K562 (cell line): ENCODE measurements at regions not wholly inside any gene's neighbourhood (a gene's known extent, or its start where the extent isn't known, plus 50 kb on each side); places are given as distances from the start of the nearest gene placed in this dataset.
"Not testable (repeated sequence)": the region's sequence is repeated elsewhere in the genome, so short reads cannot be mapped to it uniquely, and the experiment has no call there.

ENCODE experiments used
- DEAF1 ChIP-seq: fragments of 450-650 bp; formaldehyde crosslinking; IDR thresholded peaks from 2 replicates; pipeline ENCODE4 v1.4.0; 2020; ENCODE audit warnings: mild to moderate bottlenecking, moderate library complexity
- NCOA4 ChIP-seq: fragments of 450-650 bp; IDR thresholded peaks from 2 replicates; pipeline ENCODE4 v1.6.1; 2018; ENCODE audit warnings: mild to moderate bottlenecking; ENCODE audit not compliant: partially characterized antibody
- RAD21 ChIP-seq, 2 experiments: fragments of 250-450 bp in 1 of 2; fragments of 450-650 bp in 1 of 2; sonication (Bioruptor Pico) in 1 of 2; formaldehyde crosslinking in 1 of 2; IDR thresholded peaks in 1 of 2; conservative IDR thresholded peaks in 1 of 2; 2 replicates each; pipeline versions ENCODE4 v1.4.0 to v1.8.0; 2020 to 2022; ENCODE audit warnings: mild to moderate bottlenecking in 2 of 2, moderate library complexity in 1 of 2
- ZBED1 ChIP-seq: IDR thresholded peaks from 2 replicates; pipeline ENCODE4 v1.6.1; 2014

GRCh38 chr4:44502216-44502615, 53.6 kb upstream of the KCTD8 start:
- not testable (repeated sequence) for TF ChIP-seq NCOA4; DEAF1; ZBED1; RAD21 (CRISPR knock-in tag; conservative IDR thresholded peaks at IDR 0.05 in 1 of 2, IDR thresholded peaks at IDR 0.05 in 1 of 2)
